Heart right ventricle (tissue), 16 donors: ENCODE measurements at regions not wholly inside any gene's neighbourhood (a gene's known extent, or its start where the extent isn't known, plus 50 kb on each side); places are given as distances from the start of the nearest gene placed in this dataset.
A peak's percentile ranks its signal among the peaks of the same experiment; 100 is the strongest.

Experiments used
- ATAC-seq, 8 donors: fragments of 200-7000 bp; cut with Tn5 transposase; one replicate each; pipeline ENCODE4 v1.9.1; 2020; ENCODE audit warnings: mild to moderate bottlenecking in 8 of 8, moderate library complexity in 8 of 8, moderate number of reproducible peaks in 1 of 8
- DNase-seq, 2 donors: peaks; one replicate each; pipeline ENCODE4 v3.0.0-alpha.2; 2020
- H3K27ac ChIP-seq, 10 donors: fragments of 200-600 bp; sonication (generic) in 2 of 10; one replicate each; pipeline versions ENCODE4 v1.5.0 to v1.8.0; 2020 to 2022; ENCODE audit warnings: mild to moderate bottlenecking in 3 of 10
- H3K27me3 ChIP-seq, 7 donors: fragments of 200-600 bp; one replicate each; pipeline ENCODE4 v1.8.0; 2021 to 2022; ENCODE audit warnings: mild to moderate bottlenecking in 2 of 7
- H3K36me3 ChIP-seq, 9 donors: fragments of 200-600 bp; sonication (generic) in 1 of 9; one replicate each; pipeline versions ENCODE4 v1.5.0 to v1.8.0; 2020 to 2022; ENCODE audit warnings: mild to moderate bottlenecking in 2 of 9
- H3K4me1 ChIP-seq, 9 donors: fragments of 200-600 bp; sonication (generic) in 1 of 9; one replicate each; pipeline versions ENCODE4 v1.5.0 to v1.8.0; 2020 to 2022; ENCODE audit warnings: mild to moderate bottlenecking in 4 of 9
- H3K4me3 ChIP-seq, 10 donors: fragments of 200-600 bp; sonication (generic) in 2 of 10; one replicate each; pipeline versions ENCODE4 v1.5.0 to v1.8.0; 2020 to 2022; ENCODE audit warnings: mild to moderate bottlenecking in 7 of 10, moderate library complexity in 2 of 10
- H3K9me3 ChIP-seq, 11 donors: fragments of 200-600 bp in 10 of 11; sonication (generic) in 2 of 11; one replicate each; pipeline versions ENCODE4 v1.5.0 to v1.8.0; 2013 to 2022; ENCODE audit warnings: mild to moderate bottlenecking in 2 of 11, control low read depth in 1 of 11, moderate library complexity in 1 of 11
- CTCF ChIP-seq, 9 donors: fragments of 200-600 bp; sonication (generic) in 2 of 9; IDR thresholded peaks; one replicate each; pipeline versions ENCODE4 v1.5.0 to v1.8.0; 2021 to 2022; ENCODE audit warnings: antibody characterized with exemption in 9 of 9, mild to moderate bottlenecking in 5 of 9, moderate library complexity in 1 of 9
- WGBS, 2 donors: extraction: QIAGEN DNeasy Blood & Tissue Kit; methylation state at CpG; one replicate each; pipeline ENCODE4 v1.1.7; 2013; ENCODE audit warnings: inconsistent platforms in 1 of 2; 5-methylcytosine and 5-hydroxymethylcytosine counted together
- intact Hi-C, 10 donors: fragments of 100-400 bp; cut with DNase I; formaldehyde crosslinking; loops; one replicate each; pipeline versions ENCODE4 v1.11.1 to v1.14.2; 2022
- donor health status: Arrhythmogenic right ventricular cardiomyopathy.
- donor health status: ischemic (EF 13 %, LVEDD 7.1; RV severe dilation, severe dysfunction).
- donor health status: healthy with polysubstance abuse.
- donor health status: DM: no; HTN: yes; CAD: no.
- donor health status: DM: no; HTN: no; CAD: no.
- donor health status: ischemic (EF 25% LVEDD 6.9; RV normal size, moderate dysfunction).
- donor health status: ischemic (EF 25% LVEDD 5.7; RV mildly dilated, moderate dysfunction).
- donor health status: healthy.
- donor health status: DM: yes; HTN: yes; CAD: no.
- donor health status: Ischemic cardiomyopathy.
- donor health status: ischemic (EF 35%, LVEDD 5.7; RV mildly dilated, moderate dysfunction).
- donor health status: nonischemic (EF 11% LVEDD 7.7; RV severe dilation, severe dysfunction).
- donor health status: DM: yes; HTN: yes; CAD: no.
- donor health status: PGD.
- donor health status: ischemic (EF 29% LVEDD 5.4; RV normal size, mild dysfunction).
- donor health status: nonischemic (EF 23%, LVEDD 6.1; RV moderate dilation, normal function).

DNA sequence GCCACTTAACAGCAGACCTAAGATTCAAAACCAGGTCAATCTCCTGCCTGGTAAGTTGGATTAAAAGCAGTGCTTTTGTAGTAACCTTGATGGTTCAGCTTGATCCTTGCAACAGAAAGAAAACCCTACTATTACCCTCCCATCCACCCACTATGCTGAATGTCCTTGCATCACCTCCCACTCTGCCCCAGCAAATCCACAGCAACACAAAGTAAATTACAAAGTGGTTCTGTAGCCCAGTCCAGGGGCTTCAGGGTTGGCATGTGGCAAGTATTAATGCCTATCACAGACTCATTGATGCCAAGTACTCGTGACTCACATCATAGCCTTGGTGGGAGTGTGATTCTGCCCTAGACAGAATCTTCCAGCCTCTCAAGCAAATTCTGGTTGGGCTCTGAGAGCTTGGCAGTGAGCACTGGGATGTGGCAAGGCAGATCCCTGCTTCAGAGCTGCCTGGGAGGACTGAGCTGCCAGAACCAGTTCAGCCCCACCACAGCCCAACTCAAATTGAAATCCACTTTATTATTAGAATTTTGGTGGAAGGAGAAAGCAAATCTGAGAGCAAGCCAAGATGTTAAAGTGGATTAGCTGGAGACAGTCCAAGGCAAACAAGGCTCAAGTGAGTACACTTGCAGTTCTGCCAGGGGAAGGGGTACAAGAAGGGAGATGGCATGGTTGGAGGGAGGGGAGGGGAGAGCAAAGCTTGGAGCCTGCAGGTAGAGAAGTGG lies 225.8 kb upstream of the UMPS start:
- Histone ChIP-seq H3K4me3 (no peak overlapping the region), H3K27ac (peak overlapping the region in 4 of 10 donors; percentile 16 to 22 (median 20)), H3K4me1 (peaks cover 0 to 14% (median 6%) of the 10 kb centered on the region in 9 donors), H3K27me3 (no peaks in the 10 kb centered on the region), H3K9me3 (no peaks in the 10 kb centered on the region), H3K36me3 (peaks cover 0 to 30% (median 0%) of the 10 kb centered on the region in 9 donors)
- no peak for TF ChIP-seq CTCF (IDR thresholded peaks at IDR 0.05)
- ATAC-seq (peak; percentile 66 to 97 (median 88)), DNase-seq (peak; percentile 20 to 27)
- 36 to 37% methylated on average over 1 of the region's 1 CpG for WGBS, 2 donors
- intact Hi-C loops: loop anchor here in 1 of 10 donors (5.0 kb wide), 1 partner anchor 38 kb away; no protein-coding TSS in a partner anchor

- intact Hi-C loops: no loop called here
- Histone ChIP-seq H3K9me3 (no peaks in the 10 kb centered on the region), H3K4me1 (peaks cover 0 to 4% (median 0%) of the 10 kb centered on the region in 9 donors), H3K27me3 (no peaks in the 10 kb centered on the region), H3K36me3 (peaks cover 0 to 30% (median 0%) of the 10 kb centered on the region in 9 donors), H3K27ac (no peak overlapping the region), H3K4me3 (no peak overlapping the region)
- 80 to 98% methylated on average over 4 of the region's 4 CpGs for WGBS, 2 donors
- no peak for TF ChIP-seq CTCF (IDR thresholded peaks at IDR 0.05)
- DNase-seq: no peak
- no peak for ATAC-seq
Observed at GRCh38 chr3:124509884-124510283, 220.4 kb upstream of the UMPS start.

DNA sequence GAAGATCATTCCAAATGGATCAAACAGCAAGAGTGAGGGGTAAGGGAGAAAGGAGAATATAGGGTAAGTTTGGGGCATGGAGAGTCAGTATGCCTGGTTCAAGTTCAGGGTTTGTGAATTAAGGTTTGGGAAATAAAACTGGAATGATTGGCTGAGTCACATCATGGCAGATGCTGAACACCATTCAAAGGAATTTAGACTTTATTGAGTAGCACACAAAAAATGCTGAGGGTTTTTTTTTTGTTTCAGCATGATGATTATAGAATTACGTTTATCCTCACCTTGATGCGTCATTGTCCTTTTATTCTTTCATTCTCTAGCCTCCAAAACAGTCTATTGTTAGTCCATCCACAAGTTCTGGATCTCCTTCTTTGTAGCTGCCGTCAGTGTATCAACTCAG lies 220.0 kb upstream of the UMPS start:
- ATAC-seq (no peak), DNase-seq (no peak)
- Histone ChIP-seq H3K4me3 (no peak overlapping the region), H3K9me3 (no peaks in the 10 kb centered on the region), H3K36me3 (peaks cover 0 to 32% (median 0%) of the 10 kb centered on the region in 9 donors), H3K27me3 (no peaks in the 10 kb centered on the region), H3K27ac (no peak overlapping the region), H3K4me1 (peaks cover 0 to under 1% (median 0%) of the 10 kb centered on the region in 9 donors)
- intact Hi-C loops: no loop called here
- TF ChIP-seq CTCF (IDR thresholded peaks at IDR 0.05): no peak
- WGBS, 2 donors: 93% methylated on average over 3 of the region's 3 CpGs

DNA sequence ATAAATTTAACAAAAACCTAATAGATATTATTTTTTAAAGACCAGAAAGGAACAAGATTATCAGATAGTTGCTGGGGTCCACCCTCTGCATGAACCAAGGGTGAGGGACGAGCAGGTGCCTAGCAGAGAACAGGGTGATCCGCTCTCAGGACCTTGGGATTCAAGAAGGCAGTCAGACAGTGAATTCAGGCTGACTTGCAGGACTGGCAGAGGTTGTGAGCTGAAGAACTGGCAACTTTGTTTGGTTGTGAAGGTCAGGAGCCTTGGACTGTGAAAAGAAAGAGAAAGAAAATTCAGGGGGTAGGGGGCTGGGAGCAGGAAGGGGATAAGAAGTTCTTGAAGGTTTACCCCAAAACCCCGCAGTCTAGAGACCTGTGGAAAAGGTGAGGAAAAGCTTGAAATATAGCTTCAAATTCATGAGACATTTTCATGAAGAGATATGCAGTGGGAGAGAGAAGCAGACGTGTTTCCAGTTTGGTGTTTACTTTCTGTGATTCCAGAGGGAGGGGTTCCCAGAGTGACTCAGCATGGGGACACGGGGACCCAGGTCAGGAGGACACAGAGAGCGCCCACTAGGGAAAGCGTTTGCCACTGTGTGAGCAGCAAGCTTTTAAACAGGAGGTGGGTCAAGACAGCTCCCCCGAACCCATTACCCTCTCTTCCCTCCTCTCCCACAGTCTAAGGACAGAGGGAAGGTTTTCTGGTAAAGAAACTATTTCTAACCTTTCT lies 217.2 kb upstream of the UMPS start:
- Histone ChIP-seq H3K36me3 (peaks cover 0 to 31% (median 0%) of the 10 kb centered on the region in 9 donors), H3K27me3 (no peaks in the 10 kb centered on the region), H3K4me3 (no peak overlapping the region), H3K9me3 (no peaks in the 10 kb centered on the region), H3K4me1 (no peaks in the 10 kb centered on the region), H3K27ac (no peak overlapping the region)
- DNase-seq (no peak), ATAC-seq (no peak)
- TF ChIP-seq CTCF (IDR thresholded peaks at IDR 0.05): no peak
- intact Hi-C loops: no loop called here
- WGBS, 2 donors: 81% methylated on average over 8 of the region's 8 CpGs
